Natural killer cell treated with Interleukin-12 subunit alpha and Interleukin-12 subunit beta and Interleukin-15 and Interleukin-18, amount 100 ng/mL, for 72 hours (primary cell): ENCODE measurements at regions not wholly inside any gene's neighbourhood (a gene's known extent, or its start where the extent isn't known, plus 50 kb on each side); places are given as distances from the start of the nearest gene placed in this dataset.
"Not testable (repeated sequence)": the region's sequence is repeated elsewhere in the genome, so short reads cannot be mapped to it uniquely, and the experiment has no call there.

Experiments used
- ATAC-seq, 2 donors: fragments of 150-1000 bp; cut with Tn5 transposase in 1 of 2; sonication (Bioruptor Pico), chemical (Tn5 transposase) in 1 of 2; 2 replicates each; pipeline ENCODE4 v1.10.0; 2021
- DNase-seq: peaks from one replicate; pipeline ENCODE4 v3.0.0; 2022; ENCODE audit warnings: low spot score
- H3K27ac Mint-ChIP-seq, 2 donors: 1 replicate in 1 of 2; 2 replicates in 1 of 2; pipeline ENCODE4 v1.8.0; 2022; ENCODE audit warnings: mixed read lengths in 2 of 2, mild to moderate bottlenecking in 1 of 2, moderate library complexity in 1 of 2
- H3K27me3 Mint-ChIP-seq, 2 donors: 1 replicate in 1 of 2; 2 replicates in 1 of 2; pipeline ENCODE4 v1.8.0; 2022; ENCODE audit warnings: mixed read lengths in 2 of 2
- H3K36me3 Mint-ChIP-seq: one replicate; pipeline ENCODE4 v1.8.0; 2022; ENCODE audit warnings: mixed read lengths
- H3K4me1 Mint-ChIP-seq, 2 donors: 1 replicate in 1 of 2; 2 replicates in 1 of 2; pipeline ENCODE4 v1.8.0; 2022; ENCODE audit warnings: low read depth in 2 of 2, mixed read lengths in 2 of 2, mild to moderate bottlenecking in 1 of 2
- H3K4me3 Mint-ChIP-seq: one replicate; pipeline ENCODE4 v1.8.0; 2022; ENCODE audit warnings: mixed read lengths
- H3K9me3 Mint-ChIP-seq: 2 replicates; pipeline ENCODE4 v1.8.0; 2022; ENCODE audit warnings: mixed read lengths

DNA sequence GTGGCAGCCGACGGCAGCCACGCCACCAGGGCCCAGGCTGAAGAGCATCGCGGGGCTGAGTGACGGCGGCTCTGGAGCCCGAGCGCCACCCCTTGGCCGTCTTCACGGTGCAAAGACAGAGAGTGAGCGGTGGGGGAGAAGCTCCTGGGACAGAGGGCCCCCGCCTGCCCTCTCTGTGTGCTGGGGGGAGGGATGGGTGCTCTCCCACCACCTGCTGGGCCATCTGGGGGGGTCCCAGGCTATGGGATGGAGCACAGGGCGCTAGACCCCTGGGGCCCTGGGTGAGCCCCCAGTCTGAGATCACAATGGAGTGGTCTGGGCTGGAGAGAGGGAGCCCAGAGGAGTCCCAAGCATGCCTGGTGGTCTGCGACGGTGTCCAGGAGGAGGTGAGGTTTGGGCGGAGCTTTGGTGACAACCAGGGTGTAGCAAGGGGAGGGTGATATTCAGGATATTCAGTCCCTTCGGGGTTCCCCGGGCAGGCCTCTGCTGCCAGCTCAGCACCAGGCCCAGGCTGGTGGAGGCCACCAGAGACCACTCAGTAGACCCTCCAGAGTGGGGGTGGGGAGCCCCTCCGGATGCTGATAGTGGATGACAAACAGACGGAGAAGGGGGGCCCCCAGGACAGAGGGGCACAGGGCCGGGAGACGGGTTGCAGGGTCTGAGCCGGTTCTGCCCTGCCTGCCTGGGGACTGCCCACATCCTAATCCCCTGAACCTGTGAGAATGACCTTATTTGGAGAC, 78.1 kb upstream of the PRR5 start:
- H3K4me3 Mint-ChIP-seq = no peak overlapping the region
- ATAC-seq (no peak), DNase-seq (no peak)
- H3K4me1 Mint-ChIP-seq = peaks cover 10 to 14% of the 10 kb centered on the region in 2 donors
- peak overlapping the region in 1 of 2 donors; percentile 30 for H3K27ac Mint-ChIP-seq
- H3K9me3 Mint-ChIP-seq = no peaks in the 10 kb centered on the region
- H3K36me3 Mint-ChIP-seq = no peaks in the 10 kb centered on the region
- H3K27me3 Mint-ChIP-seq = peaks cover 0 to 3% of the 10 kb centered on the region in 2 donors

DNA sequence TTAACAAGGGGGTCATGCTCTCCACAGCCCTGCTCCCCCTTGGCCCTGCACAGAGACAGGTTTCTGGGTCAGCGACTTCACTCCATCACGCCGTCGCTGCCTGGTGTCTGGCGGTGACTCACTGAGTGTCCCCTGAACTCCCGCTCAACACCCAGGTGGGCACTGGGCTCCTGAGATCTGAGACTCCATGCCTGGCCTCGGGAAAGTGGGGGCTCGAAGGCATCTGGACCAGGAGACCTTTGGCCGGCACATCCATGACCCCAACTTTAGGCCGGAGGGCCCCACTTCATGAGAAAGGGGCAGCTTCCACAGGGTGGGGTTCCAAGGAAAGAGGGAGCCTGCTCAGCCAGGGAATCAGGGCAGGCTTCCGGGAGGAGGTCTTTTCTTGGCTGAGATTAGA, 79.3 kb upstream of the PRR5 start:
- Mint-ChIP-seq H3K9me3 (no peaks in the 10 kb centered on the region), H3K36me3 (no peaks in the 10 kb centered on the region), H3K4me1 (peaks cover 10 to 14% of the 10 kb centered on the region in 2 donors), H3K27ac (no peak overlapping the region), H3K4me3 (no peak overlapping the region), H3K27me3 (peaks cover 0 to 3% of the 10 kb centered on the region in 2 donors)
- ATAC-seq = no peak
- DNase-seq = no peak

DNA sequence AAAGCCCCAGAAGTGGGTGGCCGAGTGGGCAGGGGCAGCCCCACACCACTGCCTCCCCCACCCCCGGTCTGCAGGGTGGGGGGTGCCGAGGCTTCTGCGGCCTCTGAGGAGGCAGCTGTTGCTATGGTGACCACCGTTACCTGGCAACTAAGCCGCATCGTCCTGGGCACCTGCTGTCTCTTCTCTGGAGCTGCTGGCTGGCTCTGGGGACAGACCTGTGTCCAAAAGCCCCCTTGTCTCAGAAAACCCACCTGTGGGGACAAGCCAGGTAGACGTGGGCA, 79.9 kb upstream of the PRR5 start:
- Mint-ChIP-seq H3K36me3 (no peaks in the 10 kb centered on the region), H3K4me1 (peaks cover 10 to 14% of the 10 kb centered on the region in 2 donors), H3K27me3 (peaks cover 0 to 3% of the 10 kb centered on the region in 2 donors), H3K4me3 (no peak overlapping the region), H3K9me3 (no peaks in the 10 kb centered on the region), H3K27ac (no peak overlapping the region)
- no peak for DNase-seq
- ATAC-seq = no peak

DNA sequence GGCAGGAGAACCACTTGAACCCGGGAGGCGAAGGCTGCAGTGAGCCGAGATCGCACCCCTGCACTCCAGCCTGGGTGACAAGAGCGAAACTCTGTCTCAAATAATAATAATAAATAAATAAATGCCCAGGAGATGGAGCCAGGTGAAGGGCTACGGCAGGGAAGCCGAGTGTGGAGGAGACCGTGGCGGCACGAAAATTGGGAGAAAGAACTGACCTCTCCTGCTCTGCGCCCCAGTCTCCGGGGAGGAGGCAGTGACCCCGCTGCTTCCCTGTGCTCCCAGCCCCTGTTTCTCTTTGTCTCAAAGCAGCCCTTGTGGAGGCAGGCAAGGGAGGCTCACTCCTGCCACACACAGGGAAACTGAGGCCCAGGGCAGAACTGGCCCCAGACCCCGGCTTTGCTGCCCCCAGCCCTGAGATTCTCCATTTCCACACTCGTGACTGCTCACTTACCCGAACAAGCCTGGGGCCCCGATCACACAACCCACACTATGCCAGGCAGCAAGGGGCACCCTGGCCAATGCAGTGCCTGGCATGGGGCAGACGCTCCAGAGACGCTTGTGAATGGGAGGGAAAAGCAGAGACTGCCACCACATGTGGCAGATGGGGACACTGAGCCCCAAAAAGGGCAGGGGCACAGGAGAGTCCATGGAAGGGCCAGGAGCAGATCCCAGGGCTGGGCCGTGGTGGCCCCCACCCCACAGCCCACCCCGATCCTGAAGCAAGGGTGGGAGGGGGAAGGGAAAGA, 80.4 kb upstream of the PRR5 start:
- no peaks in the 10 kb centered on the region for H3K9me3 Mint-ChIP-seq
- H3K27ac Mint-ChIP-seq = no peak overlapping the region

DNA sequence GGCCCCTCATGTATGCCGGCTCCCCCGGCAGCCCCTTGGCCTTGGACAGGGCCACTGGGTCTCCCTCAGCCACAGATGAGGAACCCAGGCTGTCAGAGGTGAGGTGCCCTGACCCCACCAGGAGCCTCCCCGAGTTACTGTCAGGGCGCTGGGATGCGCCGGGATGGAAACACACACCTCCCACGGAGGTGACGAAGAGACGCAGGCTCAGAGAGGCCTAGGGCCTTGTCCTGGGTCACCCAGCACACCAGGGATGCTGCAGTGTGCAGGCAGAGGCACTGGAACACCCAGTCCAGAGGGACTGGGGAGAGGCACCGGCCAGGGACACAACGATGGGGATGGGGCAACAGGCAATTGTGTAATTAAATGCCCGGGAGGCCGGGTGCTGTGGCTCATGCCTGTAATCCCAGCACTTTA, 81.2 kb upstream of the PRR5 start:
- no peak for DNase-seq
- peaks cover 6 to 8% of the 10 kb centered on the region in 2 donors for H3K4me1 Mint-ChIP-seq
- no peak overlapping the region for H3K4me3 Mint-ChIP-seq
- no peak for ATAC-seq
- H3K9me3 Mint-ChIP-seq = no peaks in the 10 kb centered on the region
- no peak overlapping the region for H3K27ac Mint-ChIP-seq
- peaks cover 0 to 3% of the 10 kb centered on the region in 2 donors for H3K27me3 Mint-ChIP-seq
- no peaks in the 10 kb centered on the region for H3K36me3 Mint-ChIP-seq

More for the DNA sequence above, 80.4 kb upstream of the PRR5 start:
- Mint-ChIP-seq H3K4me3 (no peak overlapping the region), H3K4me1 (peaks cover 10 to 14% of the 10 kb centered on the region in 2 donors), H3K27me3 (peaks cover 0 to 3% of the 10 kb centered on the region in 2 donors), H3K36me3 (no peaks in the 10 kb centered on the region)
- DNase-seq (no peak), ATAC-seq (no peak)

DNA sequence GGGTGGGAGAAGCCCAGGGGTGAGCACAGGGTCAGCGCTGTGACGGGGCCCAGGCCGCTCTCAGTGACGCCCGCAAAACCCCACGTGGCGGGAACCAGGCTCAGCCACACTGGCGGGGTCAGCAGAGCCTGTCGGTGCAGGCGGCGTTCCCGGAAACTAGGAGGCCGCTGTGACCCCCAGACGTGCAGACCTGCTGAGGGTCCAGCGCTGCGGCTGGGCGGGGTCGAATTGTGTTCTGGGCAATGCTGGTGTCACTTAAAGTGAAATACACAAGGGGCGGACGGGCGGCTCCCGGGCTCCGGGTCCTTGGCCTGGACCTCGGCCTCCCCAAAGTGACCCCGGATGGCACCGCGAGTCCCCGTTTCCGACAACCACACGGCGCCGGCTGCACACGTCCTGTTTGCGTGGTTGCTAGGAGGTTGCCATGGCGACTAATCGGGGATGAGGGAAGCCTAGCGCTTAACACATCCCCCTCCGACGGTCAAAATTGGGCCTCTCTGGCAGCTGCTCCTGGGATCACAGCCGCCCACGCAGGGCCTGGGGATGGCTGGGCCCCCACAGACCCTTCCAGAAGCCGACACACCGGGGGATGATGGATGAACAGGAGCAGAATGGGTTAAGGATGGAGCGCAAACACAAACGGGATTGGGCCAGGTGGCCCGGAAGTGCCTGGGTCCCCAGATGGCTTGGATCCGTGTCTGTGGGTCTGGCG, 81.7 kb upstream of the PRR5 start:
- DNase-seq (peak; percentile 82), ATAC-seq (peak; percentile 83 to 86)
- no peaks in the 10 kb centered on the region for H3K9me3 Mint-ChIP-seq
- no peaks in the 10 kb centered on the region for H3K36me3 Mint-ChIP-seq
- no peak overlapping the region for H3K27ac Mint-ChIP-seq
- peaks cover 0 to 3% of the 10 kb centered on the region in 2 donors for H3K27me3 Mint-ChIP-seq
- peaks cover 6 to 8% of the 10 kb centered on the region in 2 donors for H3K4me1 Mint-ChIP-seq
- no peak overlapping the region for H3K4me3 Mint-ChIP-seq

DNA sequence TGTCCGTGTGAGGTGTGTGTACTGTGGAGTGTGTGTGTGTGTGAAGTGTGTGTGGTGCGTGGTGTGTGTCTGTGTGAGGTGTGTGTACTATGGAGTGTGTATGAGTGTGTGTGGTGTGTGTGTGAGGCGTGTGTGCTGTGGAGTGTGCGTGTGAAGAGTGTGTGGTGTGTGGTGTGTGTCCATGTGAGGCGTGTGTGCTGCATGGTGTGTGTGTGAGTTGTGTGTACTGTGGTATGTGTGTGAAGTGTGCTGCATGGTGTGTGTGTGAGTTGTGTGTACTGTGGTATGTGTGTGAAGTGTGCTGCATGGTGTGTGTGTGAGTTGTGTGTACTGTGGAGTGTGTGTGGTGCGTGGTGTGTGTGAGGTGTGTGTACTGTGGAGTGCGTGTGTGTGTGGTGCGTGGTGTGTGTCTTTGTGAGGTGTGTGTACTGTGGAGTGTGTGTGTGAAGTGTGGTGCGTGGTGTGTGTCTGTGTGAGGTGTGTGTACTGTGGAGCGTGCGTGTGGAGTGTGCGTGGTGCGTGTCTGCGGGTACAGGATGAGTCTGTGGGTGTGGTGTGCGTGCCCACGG, 82.4 kb upstream of the PRR5 start:
- ATAC-seq, H3K27ac Mint-ChIP-seq, H3K4me3 Mint-ChIP-seq, DNase-seq, H3K4me1 Mint-ChIP-seq, H3K9me3 Mint-ChIP-seq, H3K27me3 Mint-ChIP-seq, H3K36me3 Mint-ChIP-seq: not testable (repeated sequence)

DNA sequence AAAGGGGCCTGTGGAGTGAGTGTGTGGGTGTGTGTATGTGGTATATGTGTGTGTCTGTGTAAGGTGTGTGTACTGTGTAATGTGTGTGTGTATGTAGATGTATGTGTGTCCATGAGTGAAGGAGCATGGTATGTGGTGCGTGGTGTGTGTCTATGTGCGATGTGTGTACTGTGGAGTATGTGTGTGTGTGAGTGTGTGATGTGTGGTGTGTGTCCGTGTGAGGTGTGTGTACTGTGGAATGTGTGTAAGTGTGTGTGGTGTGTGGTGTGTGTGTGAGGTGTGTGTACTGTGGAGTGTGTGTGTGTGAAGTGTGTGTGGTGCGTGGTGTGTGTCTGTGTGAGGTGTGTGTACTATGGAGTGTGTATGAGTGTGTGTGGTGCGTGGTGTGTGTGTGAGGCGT, 83.1 kb upstream of the PRR5 start:
- DNase-seq, H3K9me3 Mint-ChIP-seq, ATAC-seq, H3K27ac Mint-ChIP-seq, H3K36me3 Mint-ChIP-seq, H3K27me3 Mint-ChIP-seq, H3K4me1 Mint-ChIP-seq, H3K4me3 Mint-ChIP-seq: not testable (repeated sequence)

DNA sequence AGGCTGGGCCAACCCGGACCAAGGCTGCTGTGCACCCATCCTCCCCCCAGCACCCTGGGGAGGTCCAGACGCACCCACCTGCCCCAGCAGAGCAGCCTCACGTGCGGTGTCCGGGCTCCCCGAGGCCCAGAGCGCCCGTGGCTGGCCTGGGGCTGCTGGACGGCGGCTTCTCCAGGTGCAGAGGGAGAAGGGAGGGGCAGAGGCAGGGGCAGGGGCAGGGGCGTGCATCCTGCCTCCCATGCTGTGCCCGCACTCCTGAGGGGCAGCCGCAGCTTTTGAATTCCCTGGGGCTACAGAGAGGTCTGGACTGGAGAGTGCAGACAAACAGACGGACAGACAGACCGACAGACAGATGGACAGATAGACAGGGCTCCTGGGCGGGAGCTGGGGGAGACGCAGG, 83.6 kb upstream of the PRR5 start:
- no peak overlapping the region for H3K4me3 Mint-ChIP-seq
- no peaks in the 10 kb centered on the region for H3K9me3 Mint-ChIP-seq
- H3K27ac Mint-ChIP-seq = no peak overlapping the region
- H3K27me3 Mint-ChIP-seq = peaks cover 0 to 2% of the 10 kb centered on the region in 2 donors
- no peaks in the 10 kb centered on the region for H3K36me3 Mint-ChIP-seq
- ATAC-seq = no peak
- peaks cover 5 to 8% of the 10 kb centered on the region in 2 donors for H3K4me1 Mint-ChIP-seq
- no peak for DNase-seq

DNA sequence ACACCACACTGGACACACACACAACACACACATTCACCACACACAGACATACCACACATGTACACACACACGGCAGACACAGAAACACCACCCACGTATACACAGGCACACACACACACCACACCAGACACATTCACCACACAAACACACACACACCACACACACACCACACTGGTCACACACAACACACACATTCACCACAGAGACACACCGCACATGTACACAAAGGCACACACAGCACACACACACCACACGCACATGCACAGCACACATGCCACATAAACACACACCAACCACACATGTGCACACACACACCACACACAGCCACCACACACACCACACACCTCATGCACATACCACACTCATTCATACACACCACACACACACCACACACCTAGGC, 84.2 kb upstream of the PRR5 start:
- H3K36me3 Mint-ChIP-seq = no peaks in the 10 kb centered on the region
- peaks cover 3 to 8% of the 10 kb centered on the region in 2 donors for H3K4me1 Mint-ChIP-seq
- DNase-seq (no peak), ATAC-seq (no peak)
- no peak overlapping the region for H3K4me3 Mint-ChIP-seq
- H3K27ac Mint-ChIP-seq = no peak overlapping the region
- H3K27me3 Mint-ChIP-seq = no peaks in the 10 kb centered on the region
- no peaks in the 10 kb centered on the region for H3K9me3 Mint-ChIP-seq

DNA sequence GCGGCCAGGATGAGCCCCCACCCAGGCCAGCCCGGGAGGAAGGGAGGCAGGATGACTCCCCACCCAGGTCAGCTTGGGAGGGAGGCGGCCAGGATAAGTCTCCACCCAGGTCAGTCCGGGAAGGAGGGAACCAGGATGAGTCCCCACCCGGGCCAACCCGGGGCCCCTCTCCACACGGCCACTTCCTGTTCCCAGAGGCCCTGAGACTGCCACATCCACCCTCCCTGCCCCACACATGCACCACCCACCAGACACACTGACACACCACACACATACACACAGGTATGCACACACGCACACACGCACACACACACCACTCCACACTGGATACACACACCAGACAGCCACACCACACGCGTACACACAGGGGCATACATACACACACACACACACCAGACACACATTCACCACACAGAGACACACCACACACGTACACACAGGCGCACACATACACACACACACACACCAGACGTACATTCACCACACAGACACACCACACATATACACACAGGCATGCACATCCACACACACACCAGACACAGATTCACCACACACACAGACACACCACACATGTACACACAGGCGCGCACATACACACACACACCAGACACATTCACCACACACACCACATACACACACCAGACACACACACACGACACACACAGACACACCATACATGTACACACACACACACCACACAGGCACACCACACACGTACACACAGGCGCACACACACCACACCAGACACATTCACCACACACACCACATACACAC, 84.9 kb upstream of the PRR5 start:
- H3K4me1 Mint-ChIP-seq = peaks cover 3 to 8% of the 10 kb centered on the region in 2 donors
- H3K9me3 Mint-ChIP-seq = no peaks in the 10 kb centered on the region
- no peaks in the 10 kb centered on the region for H3K27me3 Mint-ChIP-seq
- no peak overlapping the region for H3K27ac Mint-ChIP-seq
- no peak for DNase-seq
- no peaks in the 10 kb centered on the region for H3K36me3 Mint-ChIP-seq
- no peak overlapping the region for H3K4me3 Mint-ChIP-seq
- no peak for ATAC-seq

DNA sequence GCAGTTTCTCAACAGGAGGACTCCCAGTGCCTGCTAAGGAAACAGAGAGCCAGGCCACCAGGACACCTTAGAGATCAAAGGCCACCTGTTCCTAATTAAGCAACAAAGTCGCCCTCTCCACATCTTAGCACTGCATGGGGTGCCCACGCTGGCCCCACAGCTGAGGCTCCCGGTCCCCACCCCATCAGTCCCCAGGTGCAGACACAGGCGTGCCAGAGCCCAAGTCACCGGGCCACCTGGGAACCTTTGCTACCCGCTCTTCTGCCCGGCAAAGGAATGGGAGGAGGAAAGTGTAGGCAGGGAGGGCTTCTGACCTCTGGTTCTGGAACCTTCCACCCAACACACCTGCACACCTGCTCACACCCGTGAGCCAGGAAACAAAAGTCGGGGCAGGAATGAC, 85.5 kb upstream of the PRR5 start:
- DNase-seq = no peak
- H3K4me1 Mint-ChIP-seq = peaks cover 3 to 8% of the 10 kb centered on the region in 2 donors
- ATAC-seq = no peak
- H3K27me3 Mint-ChIP-seq = no peaks in the 10 kb centered on the region
- H3K9me3 Mint-ChIP-seq = no peaks in the 10 kb centered on the region
- no peak overlapping the region for H3K4me3 Mint-ChIP-seq
- no peak overlapping the region for H3K27ac Mint-ChIP-seq
- peaks cover under 1% of the 10 kb centered on the region for H3K36me3 Mint-ChIP-seq

DNA sequence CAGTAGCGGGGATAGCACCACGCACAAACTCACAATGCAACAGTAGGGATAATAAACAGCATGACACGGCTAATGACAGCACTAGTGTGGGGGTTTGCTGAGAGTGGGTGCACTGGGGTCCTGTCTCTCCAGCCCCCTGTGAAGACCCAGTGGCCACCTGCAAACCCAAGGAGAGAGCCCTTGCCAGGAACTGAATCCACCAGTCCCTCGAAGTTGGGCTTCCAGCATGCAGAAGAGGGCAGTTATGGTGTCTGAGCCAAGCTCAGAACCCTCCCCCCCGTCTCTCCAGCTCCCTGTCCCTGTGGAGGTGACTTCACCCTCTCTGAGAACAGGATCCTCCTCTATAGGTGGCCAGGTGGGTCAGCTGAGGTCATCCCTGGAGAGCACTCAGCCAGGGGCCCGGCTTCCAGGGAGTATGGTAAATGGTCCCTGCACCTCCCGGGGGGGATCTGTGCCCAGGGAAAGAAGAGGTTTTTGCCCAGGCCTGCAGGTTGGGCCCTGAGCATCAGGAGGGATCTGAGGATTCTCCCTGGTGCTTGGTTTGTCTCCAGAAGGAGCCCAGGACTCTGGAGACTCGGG, 86.3 kb upstream of the PRR5 start:
- Mint-ChIP-seq H3K9me3 (no peaks in the 10 kb centered on the region), H3K4me1 (peaks cover 3 to 5% of the 10 kb centered on the region in 2 donors), H3K36me3 (peaks cover 7% of the 10 kb centered on the region), H3K4me3 (no peak overlapping the region), H3K27ac (no peak overlapping the region), H3K27me3 (no peaks in the 10 kb centered on the region)
- ATAC-seq (no peak), DNase-seq (no peak)
